ENCODE measurements at regions not wholly inside any gene's neighbourhood (a gene's known extent, or its start where the extent isn't known, plus 50 kb on each side); places are given as distances from the start of the nearest gene placed in this dataset.

GRCh38 chr7:91567081-91568012, 303.1 kb downstream of the FZD1 start:
- no peak for TF ChIP-seq ZNF274 (IDR thresholded peaks at IDR 0.05; ENCODE audit: low read depth, low read length)
- no peak for TF ChIP-seq YY1 (IDR thresholded peaks at IDR 0.05; ENCODE audit: insufficient read depth, insufficient read length)
